ENCODE measurements at regions not wholly inside any gene's neighbourhood (a gene's known extent, or its start where the extent isn't known, plus 50 kb on each side); places are given as distances from the start of the nearest gene placed in this dataset.

GRCh38 chr14:59067127-59067894 is 121.2 kb upstream of the DAAM1 start:
- no peak overlapping the region for H3K4me3 ChIP-seq
- 40 to 62% (median 49%) methylated on average over 4 of the region's 4 CpGs for WGBS, 4 donors
- no peaks in the 10 kb centered on the region for H3K27me3 ChIP-seq
- no peak for DNase-seq
- no peak overlapping the region for H3K27ac ChIP-seq
- intact Hi-C loops (cut with DNase I): no loop called here
- H3K9me3 ChIP-seq (replicated peaks in 1 of 3): peaks cover 0 to 7% (median 6%) of the 10 kb centered on the region in 3 donors
- TF ChIP-seq CTCF (IDR thresholded peaks at IDR 0.05) (no peak), POLR2A (IDR thresholded peaks at IDR 0.05) (no peak)
- no peaks in the 10 kb centered on the region for H3K4me1 ChIP-seq (replicated peaks in 1 of 2)
- H3K36me3 ChIP-seq (replicated peaks in 1 of 2): no peaks in the 10 kb centered on the region

GRCh38 chr14:59069163-59069854 is 119.2 kb upstream of the DAAM1 start:
- H3K9me3 ChIP-seq (replicated peaks in 1 of 3): no peaks in the 10 kb centered on the region
- H3K4me1 ChIP-seq (replicated peaks in 1 of 2): no peaks in the 10 kb centered on the region
- no peak for DNase-seq
- H3K27me3 ChIP-seq: no peaks in the 10 kb centered on the region
- TF ChIP-seq POLR2A (IDR thresholded peaks at IDR 0.05) (no peak), CTCF (IDR thresholded peaks at IDR 0.05) (no peak)
- 80 to 85% (median 84%) methylated on average over 8 to 9 of the region's 9 CpGs for WGBS, 4 donors
- no peak overlapping the region for H3K27ac ChIP-seq
- intact Hi-C loops (cut with DNase I): no loop called here
- no peaks in the 10 kb centered on the region for H3K36me3 ChIP-seq (replicated peaks in 1 of 2)
- H3K4me3 ChIP-seq: no peak overlapping the region

- no peaks in the 10 kb centered on the region for H3K27me3 ChIP-seq
- intact Hi-C loops (cut with DNase I): no loop called here
- DNase-seq: no peak
- whole genome bisulfite sequencing, 4 donors: 83 to 90% (median 85%) methylated on average over 2 of the region's 2 CpGs
- no peaks in the 10 kb centered on the region for H3K4me1 ChIP-seq (replicated peaks in 1 of 2)
- H3K36me3 ChIP-seq (replicated peaks in 1 of 2): no peaks in the 10 kb centered on the region
- TF ChIP-seq CTCF (IDR thresholded peaks at IDR 0.05) (no peak), POLR2A (IDR thresholded peaks at IDR 0.05) (no peak)
- no peak overlapping the region for H3K4me3 ChIP-seq
- no peak overlapping the region for H3K27ac ChIP-seq
- no peaks in the 10 kb centered on the region for H3K9me3 ChIP-seq (replicated peaks in 1 of 3)
Observed at GRCh38 chr14:59075506-59075905, 113.0 kb upstream of the DAAM1 start.

GRCh38 chr14:59081720-59082119 is 106.7 kb upstream of the DAAM1 start:
- Histone ChIP-seq H3K4me3 (no peak overlapping the region), H3K4me1 (replicated peaks in 1 of 2) (no peaks in the 10 kb centered on the region), H3K9me3 (replicated peaks in 1 of 3) (no peaks in the 10 kb centered on the region), H3K27ac (no peak overlapping the region), H3K27me3 (no peaks in the 10 kb centered on the region), H3K36me3 (replicated peaks in 1 of 2) (no peaks in the 10 kb centered on the region)
- TF ChIP-seq POLR2A (IDR thresholded peaks at IDR 0.05) (no peak), CTCF (IDR thresholded peaks at IDR 0.05) (no peak)
- intact Hi-C loops (cut with DNase I): no loop called here
- no peak for DNase-seq

Data from adrenal gland (tissue), 9 donors.